T-helper 2 cell treated with Interferon-gamma antibody and Interleukin-4, amounts not matched to agents 100 ng/mL and 5 ng/mL, for 36 hours (primary cell): ENCODE measurements at regions not wholly inside any gene's neighbourhood (a gene's known extent, or its start where the extent isn't known, plus 50 kb on each side); places are given as distances from the start of the nearest gene placed in this dataset.
"Not testable (repeated sequence)": the region's sequence is repeated elsewhere in the genome, so short reads cannot be mapped to it uniquely, and the experiment has no call there.

Experiments
- intact Hi-C: fragments of 100-400 bp; cut with micrococcal nuclease; formaldehyde crosslinking; loops from one replicate; pipeline ENCODE4 v1.15.1; 2023

GRCh38 chr4:33395731-33396485, 2675.7 kb downstream of the PCDH7 start:
- intact Hi-C loops = no loop called here

DNA sequence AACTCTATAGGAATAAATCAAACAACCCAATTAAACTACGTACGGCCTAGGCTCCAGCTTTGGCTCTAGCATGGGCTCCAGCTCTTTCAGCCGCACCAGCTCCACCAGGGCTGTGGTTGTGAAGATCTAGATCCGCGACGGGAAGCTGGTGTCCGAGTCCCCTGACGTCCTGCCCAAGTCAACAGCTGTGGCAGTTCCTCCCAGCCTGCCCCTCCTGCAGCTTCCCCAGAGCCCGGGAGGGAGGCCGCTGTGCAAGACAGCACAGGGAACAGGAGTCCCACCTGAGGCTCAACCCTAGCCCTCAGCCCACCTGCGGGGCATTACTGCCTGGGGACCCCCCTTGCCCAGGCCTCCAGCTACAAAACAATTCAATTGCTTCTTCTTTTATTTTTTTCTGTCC, 2680.3 kb downstream of the PCDH7 start:
- intact Hi-C loops = no loop called here

DNA sequence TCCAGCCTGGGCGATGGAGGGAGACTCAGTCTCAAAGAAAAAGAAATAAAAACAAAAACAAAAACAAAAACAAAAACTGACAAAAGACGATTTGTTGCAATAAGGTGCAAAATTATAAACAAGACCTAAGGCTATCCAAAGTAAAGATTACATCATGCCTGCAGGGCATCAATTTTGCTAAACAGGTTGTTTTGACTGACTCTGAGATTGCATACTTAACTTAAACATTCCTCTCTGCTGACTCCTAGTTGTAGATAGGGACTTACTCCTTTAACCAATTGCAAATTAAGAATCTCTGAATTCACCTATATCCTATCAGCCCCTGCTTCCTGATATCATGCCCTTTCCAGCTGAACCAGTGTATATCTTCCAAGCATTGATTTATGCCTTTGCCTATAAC, 2687.3 kb downstream of the PCDH7 start:
- intact Hi-C loops = no loop called here

- intact Hi-C loops = no loop called here
Observed at GRCh38 chr4:33411182-33411581, 2691.0 kb downstream of the PCDH7 start.

GRCh38 chr4:33421887-33422286, 2701.7 kb downstream of the PCDH7 start:
- intact Hi-C loops = no loop called here

DNA sequence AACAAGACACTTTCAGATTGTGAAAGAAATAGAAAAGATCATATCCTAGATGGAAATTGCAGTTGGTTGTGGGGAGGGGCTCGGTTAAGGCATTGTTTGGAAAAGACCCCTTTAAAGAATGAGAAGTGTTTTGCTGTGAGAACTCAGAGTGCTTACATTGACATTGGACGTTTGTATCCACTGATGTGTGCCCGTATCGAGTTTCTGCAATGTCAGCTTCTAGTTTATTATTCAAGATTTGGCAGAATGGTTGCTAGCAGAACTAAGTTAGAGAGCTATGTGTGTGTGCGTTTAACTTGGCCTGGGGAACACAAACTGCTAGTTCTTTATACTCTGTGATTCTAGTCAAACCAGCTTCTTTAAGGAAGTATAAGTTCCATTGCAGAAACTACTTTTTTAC, 2702.5 kb downstream of the PCDH7 start:
- intact Hi-C loops = no loop called here

- intact Hi-C loops = no loop called here
Observed at GRCh38 chr4:33425936-33426335, 2705.8 kb downstream of the PCDH7 start.

- intact Hi-C loops = no loop called here
Observed at GRCh38 chr4:33427676-33428075, 2707.5 kb downstream of the PCDH7 start.

DNA sequence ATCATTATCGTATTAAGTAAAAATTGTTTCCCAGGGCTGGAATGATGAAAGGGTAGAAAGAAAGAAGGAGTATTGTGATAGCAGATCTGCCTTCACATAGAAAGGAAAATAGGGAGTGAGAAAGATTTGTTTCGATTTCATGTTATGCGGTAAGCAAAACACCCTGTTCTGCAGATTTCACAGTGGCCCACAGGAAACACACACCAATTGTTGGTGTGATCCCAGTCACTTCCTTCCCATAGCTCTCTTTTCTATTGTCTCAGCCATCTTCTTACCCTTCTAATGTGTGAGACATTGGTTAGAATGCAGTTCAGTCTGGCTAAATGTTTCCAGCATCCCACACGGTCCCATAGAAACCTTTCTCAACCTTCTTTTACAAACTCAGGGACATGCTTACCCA, 2709.8 kb downstream of the PCDH7 start:
- intact Hi-C loops = no loop called here

DNA sequence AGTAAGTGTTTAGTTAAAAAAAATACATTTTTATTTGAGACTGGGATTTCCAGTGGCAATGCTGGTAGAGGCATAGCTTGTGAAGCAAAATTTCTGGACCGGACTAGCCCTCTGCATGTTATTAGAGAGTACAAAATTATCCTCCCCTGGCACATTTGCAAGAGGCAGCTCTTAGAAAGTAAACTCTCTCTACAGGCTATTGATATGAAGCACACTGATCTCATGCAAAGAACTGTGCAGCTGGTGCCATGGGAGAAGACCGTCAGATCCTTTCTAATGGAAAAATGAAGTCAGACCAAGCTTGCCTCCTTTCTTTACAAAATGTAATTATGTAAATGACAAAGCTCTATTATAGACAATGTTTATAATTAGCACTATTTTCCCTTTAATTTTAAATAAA, 2717.2 kb downstream of the PCDH7 start:
- intact Hi-C loops = no loop called here

DNA sequence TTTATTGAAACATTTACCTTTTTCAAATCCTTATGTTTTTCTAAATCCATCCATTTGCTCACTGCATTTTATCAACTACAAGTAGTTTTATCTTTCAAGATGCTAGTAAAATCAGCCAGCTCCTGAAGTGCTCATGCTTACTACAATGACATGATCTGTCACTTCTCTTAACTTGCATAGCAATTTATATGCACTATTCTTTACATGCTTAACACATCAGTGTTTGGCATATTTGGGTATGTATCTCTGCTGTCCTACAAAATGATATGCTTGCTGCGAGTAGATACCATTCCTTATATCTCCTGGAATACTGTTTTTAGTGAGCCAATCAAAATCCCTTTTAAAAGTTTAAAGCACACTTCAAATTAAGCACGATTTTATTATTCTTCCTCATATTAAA, 2726.8 kb downstream of the PCDH7 start:
- intact Hi-C loops = no loop called here

DNA sequence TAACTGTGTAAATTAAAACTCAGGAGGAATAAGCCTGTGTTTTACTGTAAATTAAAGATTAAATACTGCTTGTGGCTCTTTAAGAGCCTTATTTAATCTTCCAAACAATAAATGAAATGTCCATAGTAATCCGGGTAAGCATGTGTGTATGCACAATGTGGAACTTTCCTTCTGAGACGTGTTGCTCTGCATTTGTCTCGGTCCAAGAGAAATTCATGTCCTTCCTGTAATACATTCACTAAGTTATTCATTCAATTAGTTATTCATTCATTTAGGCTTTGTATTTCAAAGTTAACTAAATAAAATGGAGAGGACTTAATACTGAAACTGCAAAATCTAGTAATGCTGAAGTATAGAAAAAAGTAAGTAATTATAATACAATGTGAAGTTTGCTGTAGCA, 2728.8 kb downstream of the PCDH7 start:
- intact Hi-C loops = no loop called here

DNA sequence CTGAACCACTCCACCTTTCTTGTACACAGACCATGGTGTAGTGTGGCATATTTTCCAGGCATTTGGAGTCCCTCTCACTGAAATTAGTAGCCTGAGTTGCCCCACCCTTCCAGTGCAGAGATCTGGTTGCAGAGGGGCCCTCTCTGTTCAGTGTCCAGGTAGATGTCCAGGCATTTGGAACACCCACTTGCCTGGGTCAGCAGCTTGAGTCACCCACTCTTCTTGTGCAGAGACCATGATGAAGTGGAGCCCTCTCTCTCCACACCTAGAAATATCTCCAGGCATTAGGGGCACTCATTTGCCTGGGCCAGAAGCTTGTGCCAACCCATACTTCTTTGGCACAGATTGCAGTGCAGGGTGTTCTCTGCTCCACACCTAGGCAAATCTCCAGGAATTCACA, 2733.3 kb downstream of the PCDH7 start:
- intact Hi-C loops = no loop called here

- intact Hi-C loops = no loop called here
Observed at GRCh38 chr4:33453916-33454315, 2733.7 kb downstream of the PCDH7 start.

GRCh38 chr4:33465565-33465964, 2745.4 kb downstream of the PCDH7 start:
- intact Hi-C loops = no loop called here

DNA sequence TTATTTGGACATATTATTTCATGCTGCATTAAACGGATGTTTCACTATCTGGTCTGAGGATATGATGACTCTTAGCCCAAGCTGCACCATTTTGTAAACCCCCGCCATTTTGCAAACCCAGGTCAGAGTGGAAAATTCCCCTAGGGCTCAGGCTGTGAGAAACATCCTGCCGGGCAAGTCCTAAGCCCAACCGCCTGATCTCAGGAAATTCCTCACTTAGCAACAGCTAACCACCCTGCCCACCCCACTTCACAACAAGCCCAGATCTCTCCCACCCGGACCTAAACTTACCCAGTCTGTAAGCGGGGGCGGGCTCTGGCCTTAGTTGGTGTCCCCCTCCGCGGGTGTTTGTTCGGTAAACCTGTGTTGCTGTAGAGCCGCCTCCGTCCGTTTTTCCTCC, 2747.1 kb downstream of the PCDH7 start:
- intact Hi-C loops = no loop called here

DNA sequence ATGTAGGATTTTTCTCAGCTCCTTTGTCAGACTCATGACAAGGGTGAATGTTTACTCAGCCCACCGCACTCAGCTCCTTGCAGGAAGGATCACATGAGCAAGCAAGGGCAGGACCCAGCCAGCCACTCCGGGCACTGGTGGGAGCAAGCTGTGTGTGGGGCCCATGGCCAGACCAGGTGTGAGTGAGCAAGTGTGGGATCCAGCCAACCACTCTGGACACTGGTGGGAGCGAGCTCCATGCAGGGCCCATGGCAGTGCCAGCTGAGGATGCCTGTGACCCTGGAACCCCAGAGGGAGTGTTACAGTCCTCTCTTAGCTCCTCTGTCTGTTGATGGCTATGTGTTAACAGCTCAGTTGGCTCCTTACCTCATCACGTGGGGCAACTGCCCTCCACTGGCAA, 2750.6 kb downstream of the PCDH7 start:
- intact Hi-C loops = no loop called here

GRCh38 chr4:33477715-33478114, 2757.5 kb downstream of the PCDH7 start:
- intact Hi-C loops = no loop called here

GRCh38 chr4:33482773-33483172, 2761.5 kb downstream of the ARAP2 start:
- intact Hi-C loops = no loop called here

DNA sequence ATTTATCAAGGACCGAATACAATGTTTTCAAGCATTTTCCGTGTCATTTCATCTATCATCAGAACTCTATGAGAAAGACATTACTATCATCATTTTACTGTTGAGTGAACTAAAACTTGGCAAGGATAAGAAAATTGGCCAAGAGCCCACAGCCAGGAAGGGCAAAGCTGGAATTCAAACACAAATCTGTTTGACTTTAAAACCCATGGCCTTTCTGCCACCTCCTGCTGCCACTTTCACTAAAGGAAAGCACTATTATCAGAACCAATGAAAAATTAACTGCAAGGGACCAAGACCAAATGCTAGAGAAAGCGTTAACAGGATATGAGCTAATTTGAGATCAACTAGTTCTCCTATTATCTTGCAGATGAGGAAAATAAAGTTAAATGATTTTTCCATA, 2759.2 kb downstream of the ARAP2 start:
- intact Hi-C loops = no loop called here

DNA sequence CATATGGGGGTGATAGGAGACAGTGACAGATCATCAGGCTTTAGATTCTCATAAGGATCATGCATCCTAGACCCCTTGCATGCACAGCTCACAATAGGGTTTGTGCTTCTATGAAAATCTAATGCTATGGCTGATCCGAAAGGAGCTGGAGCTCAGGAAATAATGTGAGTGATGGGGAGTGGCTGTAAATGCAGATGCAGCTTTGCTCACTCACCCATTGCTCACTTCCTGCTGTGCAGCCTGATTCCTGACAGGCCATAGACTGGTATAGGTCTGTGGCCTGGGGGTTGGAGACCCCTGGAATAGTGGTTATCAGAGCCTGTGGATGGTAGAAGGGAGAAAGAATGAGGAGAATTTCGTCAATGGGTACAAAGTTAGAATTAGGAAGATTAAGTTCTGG, 2751.1 kb downstream of the ARAP2 start:
- intact Hi-C loops = no loop called here

- intact Hi-C loops = no loop called here
Observed at GRCh38 chr4:33494150-33494549, 2750.2 kb downstream of the ARAP2 start.

DNA sequence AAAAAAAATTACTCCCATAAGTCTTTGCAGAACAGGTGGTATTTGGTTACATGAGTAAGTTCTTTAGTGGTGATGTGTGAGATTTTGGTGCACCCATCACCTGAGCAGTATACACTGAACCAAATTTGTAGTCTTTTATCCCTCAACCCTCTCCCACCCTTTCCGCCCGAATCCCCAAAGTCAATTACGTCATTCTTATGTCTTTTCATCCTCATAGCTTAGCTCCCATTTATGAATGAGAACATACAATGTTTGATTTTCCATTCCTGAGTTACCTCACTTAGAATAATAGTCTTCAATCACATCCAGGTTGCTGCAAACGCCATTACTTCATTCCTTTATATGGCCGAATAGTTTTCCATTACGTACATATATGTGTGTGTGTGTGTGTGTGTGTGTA, 2742.7 kb downstream of the ARAP2 start:
- intact Hi-C loops = not testable (repeated sequence)

- intact Hi-C loops = no loop called here
Observed at GRCh38 chr4:33512397-33512796, 2731.9 kb downstream of the ARAP2 start.
